Naive thymus-derived CD8-positive, alpha-beta T cell (primary cell): ENCODE measurements at regions not wholly inside any gene's neighbourhood (a gene's known extent, or its start where the extent isn't known, plus 50 kb on each side); places are given as distances from the start of the nearest gene placed in this dataset.

ENCODE experiments used
- ATAC-seq, 2 donors: fragments of 150-1000 bp; cut with Tn5 transposase in 1 of 2; sonication (Bioruptor Pico), chemical (Tn5 transposase) in 1 of 2; 1 replicate in 1 of 2; 2 replicates in 1 of 2; pipeline ENCODE4 v1.10.0; 2021; ENCODE audit warnings: mild to moderate bottlenecking in 2 of 2, moderate library complexity in 2 of 2
- POLR2A ChIA-PET: fragments of 350-600 bp; sonication (Branson Sonifier 250); formaldehyde crosslinking; loops from one replicate; lab custom pipeline; 2021; ENCODE audit warnings: antibody characterized with exemption; lab: Charles Lee
- DNase-seq, 10 donors: peaks; one replicate each; pipeline versions ENCODE4 v3.0.0 to v3.0.0-alpha.2; 2020 to 2022
- H3K27ac Mint-ChIP-seq, 10 donors: one replicate each; pipeline ENCODE4 v1.8.0; 2020 to 2022; ENCODE audit warnings: mild to moderate bottlenecking in 10 of 10, mixed read lengths in 10 of 10, moderate library complexity in 4 of 10, inconsistent platforms in 1 of 10
- H3K27me3 Mint-ChIP-seq, 5 donors: one replicate each; pipeline ENCODE4 v1.8.0; 2021 to 2022; ENCODE audit warnings: mixed read lengths in 5 of 5
- H3K36me3 Mint-ChIP-seq, 3 donors: one replicate each; pipeline ENCODE4 v1.8.0; 2020 to 2022; ENCODE audit warnings: mixed read lengths in 3 of 3, mild to moderate bottlenecking in 2 of 3, inconsistent platforms in 1 of 3
- H3K4me1 Mint-ChIP-seq, 4 donors: one replicate each; pipeline ENCODE4 v1.8.0; 2021 to 2022; ENCODE audit warnings: mixed read lengths in 4 of 4
- H3K4me3 Mint-ChIP-seq, 10 donors: one replicate each; pipeline ENCODE4 v1.8.0; 2020 to 2022; ENCODE audit warnings: mild to moderate bottlenecking in 10 of 10, mixed read lengths in 10 of 10, moderate library complexity in 6 of 10, inconsistent platforms in 1 of 10
- H3K9me3 Mint-ChIP-seq, 9 donors: one replicate each; pipeline ENCODE4 v1.8.0; 2020 to 2022; ENCODE audit warnings: mixed read lengths in 9 of 9, mild to moderate bottlenecking in 3 of 9, inconsistent platforms in 1 of 9, moderate library complexity in 1 of 9

DNA sequence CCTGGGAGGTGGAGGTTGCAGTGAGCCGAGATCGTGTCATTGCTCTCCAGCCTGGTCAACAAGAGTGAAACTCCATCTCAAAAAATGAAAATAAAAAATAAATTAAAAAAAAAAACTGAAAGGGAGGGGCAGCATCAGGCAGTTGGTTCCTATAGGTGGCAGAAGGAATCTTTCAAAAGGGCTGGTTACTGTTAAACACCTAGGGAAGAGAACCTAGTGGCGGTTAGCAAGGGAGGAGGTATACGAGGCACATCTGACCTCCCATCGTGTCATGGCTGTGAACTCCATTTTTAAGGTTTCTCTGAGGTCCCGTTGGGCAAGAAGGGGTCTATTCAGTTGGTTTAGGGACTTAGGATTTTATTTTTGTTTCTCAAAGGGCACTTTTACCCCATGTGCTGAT is 150.1 kb downstream of the SLC7A11 start:
- H3K27me3 Mint-ChIP-seq: peaks cover 0 to 18% (median 5%) of the 10 kb centered on the region in 5 donors
- no peaks in the 10 kb centered on the region for H3K36me3 Mint-ChIP-seq
- H3K27ac Mint-ChIP-seq: no peak overlapping the region
- H3K4me3 Mint-ChIP-seq: no peak overlapping the region
- DNase-seq (no peak), ATAC-seq (no peak)
- POLR2A ChIA-PET: no interaction called here
- H3K9me3 Mint-ChIP-seq: no peaks in the 10 kb centered on the region
- H3K4me1 Mint-ChIP-seq: no peaks in the 10 kb centered on the region

DNA sequence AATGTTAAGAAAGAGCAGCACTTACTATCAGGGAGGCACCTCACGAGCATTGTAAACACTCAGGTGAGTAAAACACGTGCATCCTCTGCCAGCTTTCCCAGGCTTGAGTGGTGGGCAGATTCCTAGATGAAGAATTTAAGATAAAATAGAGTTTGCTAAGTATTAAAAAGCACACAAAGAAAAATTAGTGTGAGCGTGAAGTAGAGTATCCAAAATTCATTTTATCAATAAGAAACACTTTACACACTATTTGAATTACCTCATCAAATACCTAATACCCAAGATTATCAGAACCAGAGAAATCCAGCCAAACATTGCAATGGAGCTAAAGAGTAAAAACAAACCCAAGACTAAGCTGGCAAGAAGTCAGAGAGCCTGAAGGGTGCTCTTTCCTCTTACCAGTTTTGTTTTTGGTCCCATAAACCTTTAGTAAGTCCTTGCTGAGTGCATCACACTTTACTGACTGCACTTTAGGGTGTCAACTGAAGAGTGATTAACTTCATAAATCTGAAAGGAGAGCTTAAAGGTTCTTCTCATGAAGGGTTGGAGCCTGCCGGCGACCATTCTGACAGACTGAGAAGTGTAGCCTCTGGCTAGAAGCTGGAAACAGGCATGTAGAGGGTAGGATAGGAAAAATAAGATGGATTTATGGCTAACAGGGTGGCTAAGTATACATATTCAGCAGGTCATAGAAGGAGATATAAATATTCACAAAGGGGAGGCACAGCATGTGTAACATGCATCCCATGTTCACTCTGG is 151.1 kb downstream of the SLC7A11 start:
- no peaks in the 10 kb centered on the region for H3K4me1 Mint-ChIP-seq
- H3K9me3 Mint-ChIP-seq: no peaks in the 10 kb centered on the region
- H3K27me3 Mint-ChIP-seq: peaks cover 0 to 18% (median 5%) of the 10 kb centered on the region in 5 donors
- no peaks in the 10 kb centered on the region for H3K36me3 Mint-ChIP-seq
- no peak overlapping the region for H3K27ac Mint-ChIP-seq
- ATAC-seq (no peak), DNase-seq (no peak)
- POLR2A ChIA-PET: no interaction called here
- H3K4me3 Mint-ChIP-seq: no peak overlapping the region

DNA sequence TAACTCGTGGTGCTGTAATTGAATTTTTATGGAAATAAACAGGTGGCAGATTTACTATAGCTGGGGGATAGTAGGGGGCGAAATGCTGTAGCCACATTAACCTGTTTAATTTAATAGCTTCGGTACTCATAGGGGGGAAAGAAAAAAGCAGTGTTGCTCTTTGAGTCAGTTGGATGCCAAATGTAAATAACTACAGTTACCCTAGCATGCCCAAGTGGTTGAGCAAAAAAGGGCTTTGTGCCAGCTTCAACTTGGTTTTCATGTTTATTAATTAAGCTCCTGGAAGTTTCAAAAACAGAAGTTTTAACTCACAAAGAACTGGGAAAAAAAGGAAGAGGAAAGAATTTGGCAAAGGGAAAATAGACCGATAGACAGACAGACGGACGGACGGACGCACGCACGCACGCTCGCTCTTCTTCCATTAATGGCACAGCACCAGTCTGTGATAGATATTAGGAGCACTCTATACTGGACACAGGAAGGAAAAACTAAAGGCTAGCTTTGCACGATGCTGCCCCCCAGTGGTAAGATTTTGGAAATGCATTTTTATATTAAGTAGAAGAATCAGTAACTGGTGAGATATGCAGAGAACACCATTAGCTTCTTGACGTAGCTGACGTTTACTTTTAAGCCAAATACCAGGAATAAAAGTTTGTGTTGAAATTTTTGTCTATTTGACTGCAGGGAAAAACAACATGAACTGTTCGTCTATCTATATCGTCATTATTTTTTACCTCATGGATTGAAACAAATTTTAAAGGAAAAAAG is 151.8 kb downstream of the SLC7A11 start:
- Mint-ChIP-seq H3K27me3 (peaks cover 0 to 18% (median 5%) of the 10 kb centered on the region in 5 donors), H3K27ac (no peak overlapping the region), H3K36me3 (no peaks in the 10 kb centered on the region), H3K4me3 (no peak overlapping the region), H3K4me1 (no peaks in the 10 kb centered on the region), H3K9me3 (no peaks in the 10 kb centered on the region)
- ATAC-seq (no peak), DNase-seq (peak in 3 of 10 donors; percentile 5 to 21 (median 16))
- POLR2A ChIA-PET: no interaction called here

DNA sequence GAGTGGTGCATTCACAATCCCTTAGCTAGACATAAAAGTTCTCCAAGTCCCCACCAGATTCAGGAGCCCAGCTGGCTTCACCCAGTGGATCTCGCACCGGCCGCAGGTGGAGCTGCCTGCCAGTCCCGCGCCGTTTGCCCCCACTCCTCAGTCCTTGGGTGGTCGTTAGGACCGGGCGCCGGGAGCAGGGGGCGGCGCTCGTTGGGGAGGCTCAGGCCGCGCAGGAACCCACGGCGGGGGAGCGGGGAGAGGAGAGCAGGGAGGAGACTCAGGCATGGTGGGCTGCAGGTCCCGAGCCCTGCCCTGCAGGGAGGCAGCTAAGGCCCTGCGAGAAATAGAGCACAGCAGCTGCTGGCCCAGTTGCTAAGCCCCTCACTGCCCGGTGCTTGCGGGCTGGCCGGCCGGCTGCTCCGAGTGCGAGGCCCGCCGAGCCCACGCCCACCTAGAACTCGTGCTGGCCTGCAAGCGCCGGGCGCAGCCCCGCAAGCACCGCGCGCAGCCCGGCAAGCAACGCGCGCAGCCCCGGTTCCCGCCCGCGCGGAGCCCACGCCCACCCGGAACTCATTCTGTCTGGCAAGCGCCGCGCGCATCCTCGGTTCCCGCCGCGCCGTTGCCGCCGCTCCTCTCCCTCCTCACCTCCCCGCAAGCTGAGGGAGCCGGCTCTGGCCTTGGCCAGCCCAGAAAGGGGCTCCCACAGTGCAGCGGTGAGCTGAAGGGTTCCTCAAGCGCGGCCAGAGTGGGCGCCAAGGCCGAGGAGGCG is 153.5 kb downstream of the SLC7A11 start:
- Mint-ChIP-seq H3K9me3 (no peaks in the 10 kb centered on the region), H3K36me3 (no peaks in the 10 kb centered on the region), H3K27ac (no peak overlapping the region), H3K27me3 (peaks cover 0 to 18% (median 5%) of the 10 kb centered on the region in 5 donors), H3K4me1 (no peaks in the 10 kb centered on the region), H3K4me3 (no peak overlapping the region)
- peak in 2 of 10 donors; percentile 3 to 42 for DNase-seq
- ATAC-seq: no peak
- POLR2A ChIA-PET: no interaction called here

DNA sequence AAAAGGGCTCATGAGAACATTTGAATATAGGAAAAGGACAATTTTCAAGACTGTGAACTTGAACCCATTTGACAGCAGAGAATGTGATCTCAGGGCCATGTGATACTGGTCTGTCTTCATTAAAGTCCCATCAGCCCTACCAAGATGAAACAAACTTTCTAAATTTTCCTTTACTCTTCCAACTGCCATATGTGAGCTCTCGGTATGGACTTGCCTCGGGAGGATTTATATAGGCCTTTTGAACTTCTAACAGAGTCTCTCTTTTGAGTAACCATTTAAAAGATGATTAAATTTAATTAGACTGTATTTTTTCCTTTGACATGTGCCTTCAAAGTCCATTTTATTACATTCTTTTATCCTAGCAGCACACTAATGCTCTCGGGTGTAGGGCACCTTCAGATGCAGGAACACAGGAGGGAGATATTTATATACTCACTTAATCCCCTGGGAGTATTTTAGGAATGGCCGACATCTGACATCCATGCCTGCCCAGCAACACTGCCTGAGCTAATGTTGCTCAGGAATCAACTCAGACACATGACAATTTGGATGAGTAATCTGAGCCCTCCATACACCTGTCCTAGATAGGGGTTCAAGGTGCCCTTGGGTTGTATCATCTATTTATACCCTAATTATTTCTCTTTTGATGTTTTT is 155.0 kb downstream of the SLC7A11 start:
- Mint-ChIP-seq H3K4me3 (no peak overlapping the region), H3K4me1 (no peaks in the 10 kb centered on the region), H3K9me3 (no peaks in the 10 kb centered on the region), H3K27ac (no peak overlapping the region), H3K27me3 (peaks cover 0 to 12% (median 4%) of the 10 kb centered on the region in 5 donors), H3K36me3 (no peaks in the 10 kb centered on the region)
- ATAC-seq: no peak
- no peak for DNase-seq
- POLR2A ChIA-PET: no interaction called here

DNA sequence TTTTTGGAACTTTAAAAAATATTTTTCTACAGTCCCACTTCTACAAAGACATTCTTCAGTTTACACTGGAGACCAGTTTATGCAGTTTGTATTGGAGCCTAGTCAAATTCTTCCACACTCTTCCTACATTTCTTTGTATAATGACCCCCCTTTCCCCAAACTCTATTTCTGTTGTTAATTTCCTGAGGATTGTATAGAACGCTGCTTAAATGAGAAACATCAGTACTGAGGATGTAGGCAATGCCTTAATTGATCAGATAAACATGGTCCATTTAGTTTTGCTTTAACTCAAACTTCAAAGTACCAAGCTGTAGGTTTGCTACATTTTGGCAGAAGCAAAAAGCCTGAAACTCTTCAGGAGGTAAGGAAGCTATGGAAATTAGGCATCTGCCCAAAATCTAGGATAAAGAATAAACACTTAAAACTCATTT is 155.5 kb downstream of the SLC7A11 start:
- H3K4me3 Mint-ChIP-seq: no peak overlapping the region
- H3K9me3 Mint-ChIP-seq: no peaks in the 10 kb centered on the region
- no peak overlapping the region for H3K27ac Mint-ChIP-seq
- DNase-seq: no peak
- H3K36me3 Mint-ChIP-seq: no peaks in the 10 kb centered on the region
- H3K27me3 Mint-ChIP-seq: peaks cover 0 to 12% (median 3%) of the 10 kb centered on the region in 5 donors
- ATAC-seq: no peak
- H3K4me1 Mint-ChIP-seq: no peaks in the 10 kb centered on the region
- POLR2A ChIA-PET: no interaction called here

DNA sequence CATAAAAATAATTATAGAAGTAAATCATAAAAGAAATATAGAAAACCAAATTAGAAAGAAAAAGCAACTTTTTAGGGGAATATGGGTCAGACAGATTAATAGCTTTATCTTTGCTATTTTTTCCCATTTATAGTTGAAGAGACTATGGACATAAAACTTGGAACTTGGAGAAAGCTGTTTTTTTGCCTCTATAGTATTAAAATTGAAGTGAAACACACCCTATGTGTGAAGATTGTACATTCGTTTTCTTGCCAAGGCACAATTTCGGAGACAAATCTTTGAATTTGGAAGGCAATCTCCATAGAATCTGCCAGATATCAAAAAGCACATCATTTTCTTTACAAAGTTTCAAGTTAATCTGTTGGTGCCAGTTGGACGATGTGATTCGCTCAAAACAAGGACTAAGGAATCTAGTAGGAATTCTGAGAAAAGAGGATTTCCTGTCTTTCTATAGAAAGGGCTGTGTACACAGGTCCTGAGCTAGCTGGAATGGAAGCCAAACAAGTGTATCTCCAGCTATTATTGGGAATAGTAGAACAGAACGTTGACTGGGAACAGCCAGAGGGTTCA is 156.3 kb downstream of the SLC7A11 start:
- ATAC-seq: no peak

DNA sequence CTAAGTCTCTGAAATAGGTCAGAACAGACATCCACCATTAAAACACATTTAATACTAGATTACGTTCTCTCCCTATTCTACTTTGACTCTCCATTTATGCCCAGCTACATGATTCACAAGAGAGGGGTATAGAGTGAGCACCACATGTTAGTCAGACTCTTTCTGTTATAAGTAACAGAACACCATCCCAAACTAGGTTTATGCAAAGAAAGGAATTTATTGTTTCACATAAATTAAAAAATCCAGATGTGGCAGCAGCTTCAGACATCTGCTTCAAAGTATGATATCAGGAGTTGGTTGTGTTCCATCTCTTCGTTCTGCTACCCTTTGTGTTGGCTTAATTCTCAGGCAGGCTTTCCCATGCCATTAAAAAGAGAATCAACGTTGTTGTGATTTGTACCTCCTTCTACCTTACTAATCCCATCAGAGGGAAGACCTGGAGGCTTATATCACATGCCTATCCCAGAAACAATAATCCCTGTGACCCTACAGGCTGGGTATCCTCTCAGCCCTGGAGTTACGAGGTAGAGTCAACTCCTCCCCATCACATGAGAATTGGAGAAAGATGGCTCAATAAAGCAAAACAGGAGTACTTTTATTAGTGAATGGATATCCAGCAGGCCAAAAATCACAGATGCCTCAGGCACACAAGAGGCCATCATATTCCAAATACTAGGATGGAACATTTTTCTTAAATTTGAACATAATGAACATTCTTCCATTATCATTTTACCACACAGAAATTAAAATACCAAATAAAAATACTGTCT is 163.2 kb downstream of the SLC7A11 start:
- Mint-ChIP-seq H3K27me3 (no peaks in the 10 kb centered on the region), H3K36me3 (no peaks in the 10 kb centered on the region), H3K27ac (no peak overlapping the region), H3K4me1 (no peaks in the 10 kb centered on the region), H3K4me3 (no peak overlapping the region), H3K9me3 (no peaks in the 10 kb centered on the region)
- ATAC-seq (no peak), DNase-seq (no peak)
- POLR2A ChIA-PET: no interaction called here

More for the DNA sequence above, 156.3 kb downstream of the SLC7A11 start:
- Mint-ChIP-seq H3K4me1 (no peaks in the 10 kb centered on the region), H3K4me3 (no peak overlapping the region), H3K9me3 (no peaks in the 10 kb centered on the region), H3K36me3 (no peaks in the 10 kb centered on the region), H3K27ac (no peak overlapping the region), H3K27me3 (peaks cover 0 to 7% (median 2%) of the 10 kb centered on the region in 5 donors)
- POLR2A ChIA-PET: no interaction called here
- no peak for DNase-seq

DNA sequence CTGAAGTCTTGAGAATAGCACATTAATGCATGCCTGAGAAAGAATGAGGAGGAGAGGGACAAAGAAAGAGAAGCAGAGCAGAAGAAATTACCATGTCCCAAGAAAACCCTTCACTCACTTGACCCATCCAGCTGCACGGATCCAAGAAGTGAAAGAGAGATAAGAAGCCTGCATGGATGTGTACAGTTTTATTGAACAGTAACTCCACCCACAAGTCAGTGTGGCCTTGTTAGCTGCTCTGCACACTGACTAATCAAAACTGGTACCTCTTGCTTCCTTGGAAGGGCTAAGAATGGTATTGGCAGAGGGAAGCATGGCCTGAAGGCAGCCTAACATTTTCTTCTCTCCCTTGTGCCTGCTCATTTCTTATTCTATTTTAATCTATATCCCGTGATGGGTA is 163.9 kb downstream of the SLC7A11 start:
- H3K27ac Mint-ChIP-seq: no peak overlapping the region

DNA sequence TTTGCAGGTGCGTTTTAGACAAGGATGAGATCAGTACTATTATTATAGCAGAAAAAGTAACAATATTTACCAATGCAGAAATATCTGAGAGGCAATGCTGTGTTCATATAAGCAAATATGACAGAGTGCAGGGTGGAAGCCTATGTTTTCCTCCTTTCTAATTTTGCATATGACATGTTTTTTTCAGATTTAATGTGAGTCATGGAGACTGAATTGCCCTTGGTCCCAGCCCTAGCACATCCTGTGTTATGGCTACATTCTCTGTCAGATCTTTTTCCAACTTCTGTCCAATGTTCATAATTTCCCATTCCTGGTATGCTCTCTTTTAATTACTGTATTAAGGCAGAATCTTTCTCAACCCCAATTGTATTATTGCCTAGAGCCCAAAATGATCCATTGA is 165.6 kb downstream of the SLC7A11 start:
- DNase-seq (no peak), ATAC-seq (no peak)
- H3K9me3 Mint-ChIP-seq: no peaks in the 10 kb centered on the region
- H3K4me1 Mint-ChIP-seq: no peaks in the 10 kb centered on the region
- no peaks in the 10 kb centered on the region for H3K36me3 Mint-ChIP-seq
- H3K27me3 Mint-ChIP-seq: no peaks in the 10 kb centered on the region
- H3K27ac Mint-ChIP-seq: peak overlapping the region in 1 of 10 donors; percentile 0
- H3K4me3 Mint-ChIP-seq: no peak overlapping the region
- POLR2A ChIA-PET: no interaction called here

More for the DNA sequence above, 163.9 kb downstream of the SLC7A11 start:
- no peak for ATAC-seq
- Mint-ChIP-seq H3K36me3 (no peaks in the 10 kb centered on the region), H3K4me3 (no peak overlapping the region), H3K9me3 (no peaks in the 10 kb centered on the region), H3K4me1 (no peaks in the 10 kb centered on the region), H3K27me3 (no peaks in the 10 kb centered on the region)
- DNase-seq: no peak
- POLR2A ChIA-PET: no interaction called here

DNA sequence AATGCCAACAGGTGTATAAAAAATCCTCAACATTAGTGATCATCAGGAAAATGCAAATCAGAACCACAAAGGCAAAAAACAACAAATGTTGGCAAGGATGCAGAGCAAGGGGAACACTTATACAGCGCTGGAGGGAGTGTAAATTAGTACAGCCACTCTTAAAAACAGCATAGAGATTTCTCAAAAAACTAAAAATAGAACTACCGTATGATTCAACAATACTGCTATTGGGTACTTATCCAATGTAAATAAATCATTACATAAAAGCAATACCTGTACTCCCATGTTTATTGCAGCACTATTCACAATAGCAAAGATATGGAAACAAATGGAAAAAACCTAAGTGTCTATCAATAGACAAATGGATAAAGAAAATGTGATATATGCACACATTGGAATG is 171.3 kb downstream of the SLC7A11 start:
- Mint-ChIP-seq H3K27ac (no peak overlapping the region), H3K36me3 (peaks cover 0 to 6% (median 0%) of the 10 kb centered on the region in 3 donors), H3K4me3 (no peak overlapping the region), H3K27me3 (no peaks in the 10 kb centered on the region), H3K9me3 (peaks cover 0 to 32% (median 2%) of the 10 kb centered on the region in 9 donors), H3K4me1 (no peaks in the 10 kb centered on the region)
- POLR2A ChIA-PET: no interaction called here
- ATAC-seq (no peak), DNase-seq (no peak)

DNA sequence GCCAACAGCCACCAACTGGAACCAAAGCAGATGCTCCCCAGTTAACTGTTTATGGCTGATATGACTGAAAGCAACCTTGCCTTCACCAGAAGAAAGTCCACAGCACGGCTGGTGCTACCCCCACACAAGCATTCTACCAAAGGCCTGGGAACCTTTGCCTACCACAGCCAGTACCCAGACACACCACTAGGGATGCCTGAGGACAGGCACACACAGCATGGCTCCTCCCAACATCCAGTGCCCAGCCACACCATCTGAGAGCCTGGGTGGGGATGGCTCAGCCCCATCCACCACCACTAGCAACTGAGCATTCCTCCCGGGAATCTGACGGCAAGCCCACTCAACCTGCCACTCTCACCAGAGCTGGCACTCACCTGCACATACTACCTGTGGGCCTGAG is 178.6 kb downstream of the SLC7A11 start:
- peaks cover 0 to 23% (median 6%) of the 10 kb centered on the region in 9 donors for H3K9me3 Mint-ChIP-seq
- H3K36me3 Mint-ChIP-seq: peaks cover 0 to 13% (median 0%) of the 10 kb centered on the region in 3 donors
- ATAC-seq: no peak
- H3K4me1 Mint-ChIP-seq: no peaks in the 10 kb centered on the region
- no peak overlapping the region for H3K27ac Mint-ChIP-seq
- peaks cover 0 to 4% (median 4%) of the 10 kb centered on the region in 5 donors for H3K27me3 Mint-ChIP-seq
- no peak overlapping the region for H3K4me3 Mint-ChIP-seq
- POLR2A ChIA-PET: no interaction called here
- DNase-seq: no peak
